ENCODE measurements at regions not wholly inside any gene's neighbourhood (a gene's known extent, or its start where the extent isn't known, plus 50 kb on each side); places are given as distances from the start of the nearest gene placed in this dataset.

DNA sequence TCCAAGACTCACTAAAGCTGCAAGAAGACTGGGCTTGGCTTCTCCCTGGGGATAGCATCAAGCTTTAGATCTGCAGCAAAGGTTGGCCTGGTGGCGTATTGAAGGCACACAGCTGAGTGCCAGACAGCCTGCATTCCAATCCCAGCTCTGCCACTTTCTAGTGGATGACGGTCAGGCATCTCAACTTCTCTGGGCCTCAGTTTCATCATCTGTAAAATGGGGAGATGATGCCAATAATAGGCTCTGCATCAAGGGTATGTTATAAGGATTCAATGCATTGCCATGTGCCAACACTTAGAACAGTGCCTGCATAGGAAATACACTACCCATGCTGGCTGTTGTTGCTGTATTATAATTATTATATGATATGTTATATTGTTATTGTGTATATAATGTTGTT, 220.4 kb downstream of the NPHP4 start:
- TF ChIP-seq, protein P1, sequence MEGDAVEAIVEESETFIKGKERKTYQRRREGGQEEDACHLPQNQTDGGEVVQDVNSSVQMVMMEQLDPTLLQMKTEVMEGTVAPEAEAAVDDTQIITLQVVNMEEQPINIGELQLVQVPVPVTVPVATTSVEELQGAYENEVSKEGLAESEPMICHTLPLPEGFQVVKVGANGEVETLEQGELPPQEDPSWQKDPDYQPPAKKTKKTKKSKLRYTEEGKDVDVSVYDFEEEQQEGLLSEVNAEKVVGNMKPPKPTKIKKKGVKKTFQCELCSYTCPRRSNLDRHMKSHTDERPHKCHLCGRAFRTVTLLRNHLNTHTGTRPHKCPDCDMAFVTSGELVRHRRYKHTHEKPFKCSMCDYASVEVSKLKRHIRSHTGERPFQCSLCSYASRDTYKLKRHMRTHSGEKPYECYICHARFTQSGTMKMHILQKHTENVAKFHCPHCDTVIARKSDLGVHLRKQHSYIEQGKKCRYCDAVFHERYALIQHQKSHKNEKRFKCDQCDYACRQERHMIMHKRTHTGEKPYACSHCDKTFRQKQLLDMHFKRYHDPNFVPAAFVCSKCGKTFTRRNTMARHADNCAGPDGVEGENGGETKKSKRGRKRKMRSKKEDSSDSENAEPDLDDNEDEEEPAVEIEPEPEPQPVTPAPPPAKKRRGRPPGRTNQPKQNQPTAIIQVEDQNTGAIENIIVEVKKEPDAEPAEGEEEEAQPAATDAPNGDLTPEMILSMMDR (IDR thresholded peaks at IDR 0.05) = no peak
- no peak for TF ChIP-seq POLR2A (IDR thresholded peaks at IDR 0.05)
